Spleen (tissue), 11 donors: ENCODE measurements at regions not wholly inside any gene's neighbourhood (a gene's known extent, or its start where the extent isn't known, plus 50 kb on each side); places are given as distances from the start of the nearest gene placed in this dataset.

Source experiments
- DNase-seq: peaks from one replicate; pipeline ENCODE4 v3.0.0-alpha.2; 2020
- H3K27ac ChIP-seq, 8 donors: fragments of 200-600 bp; sonication (generic) in 7 of 8; 1 replicate in 4 of 8; 2 replicates in 4 of 8; pipeline versions ENCODE4 v1.5.0 to v1.8.0; 2016 to 2021; ENCODE audit warnings: inconsistent platforms in 4 of 8, mild to moderate bottlenecking in 4 of 8, moderate library complexity in 1 of 8
- H3K27me3 ChIP-seq, 7 donors: fragments of 200-600 bp; sonication (generic) in 6 of 7; replicated peaks in 1 of 7; 1 replicate in 4 of 7; 2 replicates in 3 of 7; pipeline versions ENCODE4 v1.5.0 to v1.8.0; 2016 to 2021; ENCODE audit warnings: inconsistent platforms in 3 of 7, mild to moderate bottlenecking in 1 of 7
- H3K36me3 ChIP-seq, 6 donors: fragments of 200-600 bp; sonication (generic) in 5 of 6; 1 replicate in 4 of 6; 2 replicates in 2 of 6; pipeline versions ENCODE4 v1.5.0 to v1.8.0; 2016 to 2021; ENCODE audit warnings: inconsistent platforms in 2 of 6
- H3K4me1 ChIP-seq, 6 donors: fragments of 200-600 bp; sonication (generic) in 5 of 6; 1 replicate in 3 of 6; 2 replicates in 3 of 6; pipeline versions ENCODE4 v1.5.0 to v1.8.0; 2016 to 2021; ENCODE audit warnings: inconsistent platforms in 3 of 6
- H3K4me3 ChIP-seq, 8 donors: fragments of 200-600 bp; sonication (generic) in 7 of 8; 1 replicate in 4 of 8; 2 replicates in 4 of 8; pipeline versions ENCODE4 v1.5.0 to v1.8.0; 2016 to 2021; ENCODE audit warnings: inconsistent platforms in 4 of 8, mild to moderate bottlenecking in 4 of 8, moderate library complexity in 2 of 8
- H3K9me3 ChIP-seq, 8 donors: fragments of 200-600 bp; sonication (generic) in 7 of 8; 1 replicate in 4 of 8; 2 replicates in 4 of 8; pipeline versions ENCODE4 v1.5.0 to v1.8.0; 2016 to 2021; ENCODE audit warnings: inconsistent platforms in 4 of 8
- CTCF ChIP-seq, 11 experiments: fragments of 200-600 bp in 7 of 11; fragments of 450-650 bp in 4 of 11; sonication (generic) in 4 of 11; IDR thresholded peaks in 8 of 11; conservative IDR thresholded peaks in 3 of 11; 1 replicate in 7 of 11; 2 replicates in 4 of 11; pipeline versions ENCODE4 v1.4.0 to v1.8.0; 2016 to 2021; ENCODE audit warnings: antibody characterized with exemption in 11 of 11, inconsistent platforms in 4 of 11, mild to moderate bottlenecking in 1 of 11
- POLR2A ChIP-seq, 3 donors: fragments of 450-650 bp; IDR thresholded peaks; one replicate each; pipeline ENCODE4 v1.5.1; 2017; ENCODE audit warnings: antibody characterized with exemption in 3 of 3, mild to moderate bottlenecking in 1 of 3
- POLR2AphosphoS5 ChIP-seq, 3 donors: sonication (generic); formaldehyde crosslinking; IDR thresholded peaks; one replicate each; pipeline ENCODE4 v1.5.1; 2017; ENCODE audit warnings: antibody characterized with exemption in 3 of 3
- WGBS, 5 donors: extraction: QIAGEN DNeasy Blood & Tissue Kit in 3 of 5; methylation state at CpG; one replicate each; pipeline versions ENCODE4 v1.1.5 to v1.1.7; 2013 to 2018; 5-methylcytosine and 5-hydroxymethylcytosine counted together
- intact Hi-C: fragments of 100-400 bp; cut with DNase I; formaldehyde crosslinking; loops from one replicate; pipeline ENCODE4 v1.15.0; 2023; ENCODE audit warnings: low total_unique reads
- donor health status: healthy with polysubstance abuse.
- donor health status: DM: no; HTN: no; CAD: no; lungs with moderate emphysema.
- donor health status: DM: no; HTN: no; CAD: no.
- donor health status: Bipolar disorder and iron deficiency.
- donor health status: healthy.
- donor health status: DM: no; HTN: no; CAD: no.
- donor health status: DM: yes; HTN: yes; CAD: no.

GRCh38 chr6:54694928-54695532 is 151.5 kb upstream of the FAM83B start:
- WGBS, 5 donors, result 91 to 95% (median 94%) methylated on average over 3 of the region's 3 CpGs
- DNase-seq, result no peak

DNA sequence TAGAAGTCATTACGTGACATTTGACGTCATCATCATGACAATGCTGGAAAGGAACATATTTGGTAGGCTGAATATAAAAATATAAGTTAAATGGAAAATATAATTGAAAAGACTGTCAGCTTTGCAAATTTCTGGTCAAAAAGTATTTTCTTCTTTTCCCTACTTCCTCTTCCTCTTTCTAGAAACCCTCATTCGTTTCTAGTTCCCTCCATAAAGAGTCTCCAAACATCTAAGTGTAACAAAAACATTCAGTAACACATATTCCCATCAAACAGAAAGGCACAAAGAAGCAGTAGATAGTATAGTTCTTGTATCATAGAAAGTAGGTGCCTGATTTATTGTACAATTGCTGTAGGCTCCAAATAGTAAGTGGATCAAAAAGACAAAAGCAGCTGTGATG is 150.8 kb upstream of the FAM83B start:
- WGBS, 5 donors, result 54 to 60% (median 59%) methylated on average over 3 of the region's 3 CpGs
- DNase-seq, result no peak
- Histone ChIP-seq H3K27ac (no peak overlapping the region), H3K9me3 (no peaks in the 10 kb centered on the region), H3K36me3 (no peaks in the 10 kb centered on the region), H3K4me3 (no peak overlapping the region), H3K4me1 (no peaks in the 10 kb centered on the region), H3K27me3 (no peaks in the 10 kb centered on the region)
- intact Hi-C loops, result no loop called here
- TF ChIP-seq CTCF (IDR thresholded peaks at IDR 0.05 in 8 of 11, conservative IDR thresholded peaks at IDR 0.05 in 3 of 11) (no peak), POLR2A (IDR thresholded peaks at IDR 0.05) (no peak), POLR2AphosphoS5 (IDR thresholded peaks at IDR 0.05) (no peak)

More at GRCh38 chr6:54694928-54695532, 151.5 kb upstream of the FAM83B start:
- no peaks in the 10 kb centered on the region for H3K27me3 ChIP-seq
- H3K36me3 ChIP-seq, result no peaks in the 10 kb centered on the region
- intact Hi-C loops, result no loop called here
- no peak overlapping the region for H3K4me3 ChIP-seq
- no peaks in the 10 kb centered on the region for H3K4me1 ChIP-seq
- no peak overlapping the region for H3K27ac ChIP-seq
- no peaks in the 10 kb centered on the region for H3K9me3 ChIP-seq
- TF ChIP-seq CTCF (IDR thresholded peaks at IDR 0.05 in 8 of 11, conservative IDR thresholded peaks at IDR 0.05 in 3 of 11), result no peak
- no peak for TF ChIP-seq POLR2AphosphoS5 (IDR thresholded peaks at IDR 0.05)
- TF ChIP-seq POLR2A (IDR thresholded peaks at IDR 0.05), result no peak

- intact Hi-C loops, result no loop called here
- no peak for DNase-seq
- 54 to 73% (median 61%) methylated on average over 3 of the region's 3 CpGs for WGBS, 5 donors
- Histone ChIP-seq H3K4me1 (no peaks in the 10 kb centered on the region), H3K27ac (no peak overlapping the region), H3K36me3 (no peaks in the 10 kb centered on the region), H3K9me3 (no peaks in the 10 kb centered on the region), H3K27me3 (no peaks in the 10 kb centered on the region), H3K4me3 (no peak overlapping the region)
- no peak for TF ChIP-seq POLR2A (IDR thresholded peaks at IDR 0.05)
- no peak for TF ChIP-seq POLR2AphosphoS5 (IDR thresholded peaks at IDR 0.05)
- TF ChIP-seq CTCF (IDR thresholded peaks at IDR 0.05 in 8 of 11, conservative IDR thresholded peaks at IDR 0.05 in 3 of 11), result no peak
Measured at GRCh38 chr6:54697424-54697823, 149.1 kb upstream of the FAM83B start.

GRCh38 chr6:54698974-54699373 is 147.6 kb upstream of the FAM83B start:
- no peak overlapping the region for H3K4me3 ChIP-seq
- H3K27ac ChIP-seq, result no peak overlapping the region
- no peak for DNase-seq
- intact Hi-C loops, result no loop called here
- 45 to 70% (median 59%) methylated on average over 3 of the region's 3 CpGs for WGBS, 5 donors
- no peak for TF ChIP-seq CTCF (IDR thresholded peaks at IDR 0.05 in 8 of 11, conservative IDR thresholded peaks at IDR 0.05 in 3 of 11)
- H3K27me3 ChIP-seq, result no peaks in the 10 kb centered on the region
- H3K4me1 ChIP-seq, result no peaks in the 10 kb centered on the region
- H3K9me3 ChIP-seq, result no peaks in the 10 kb centered on the region
- H3K36me3 ChIP-seq, result no peaks in the 10 kb centered on the region
